ENCODE measurements at regions not wholly inside any gene's neighbourhood (a gene's known extent, or its start where the extent isn't known, plus 50 kb on each side); places are given as distances from the start of the nearest gene placed in this dataset.

DNA sequence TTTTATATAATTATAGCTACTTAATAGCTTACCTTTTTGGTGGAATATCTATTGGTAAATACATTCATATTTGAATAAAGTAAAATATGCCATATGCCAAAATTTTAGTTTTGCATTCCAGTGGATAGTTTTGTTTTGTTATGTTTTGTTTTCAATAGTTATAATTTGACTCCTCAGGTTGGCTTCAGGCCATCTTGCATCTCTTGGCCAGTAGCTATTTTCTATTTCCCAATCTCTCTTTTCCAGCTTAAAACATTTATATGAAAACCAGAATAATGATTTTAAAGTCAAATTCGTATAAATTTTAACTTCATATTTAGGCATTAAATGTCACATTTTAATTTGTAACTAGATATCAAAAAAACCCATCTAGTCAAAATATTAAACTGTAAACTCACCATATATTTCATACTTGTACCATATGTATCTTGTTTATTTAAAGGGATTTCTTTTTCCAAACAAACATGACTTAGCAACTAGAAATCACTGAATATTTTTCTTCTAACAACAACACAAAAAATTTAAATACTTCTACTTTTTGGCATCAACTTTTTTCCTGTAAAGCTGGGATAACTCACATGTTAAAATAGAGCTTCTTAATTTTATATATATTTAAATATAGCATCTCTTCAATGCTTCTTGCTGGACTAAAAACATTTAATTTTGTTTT, 1209.6 kb downstream of the PCDH7 start:
- peaks cover 0 to 1% (median 0%) of the 10 kb centered on the region in 4 experiments; a peak in 1 of 7 replicates for H3K27me3 ChIP-seq (replicated peaks in 1 of 4; ENCODE audit: control insufficient read depth in 3 of 4, extremely low read depth in 1 of 4, insufficient read depth in 3 of 4, low read length in 3 of 4)
- H3K18ac ChIP-seq (ENCODE audit: extremely low read depth, low read length), result no peak overlapping the region
- H3K4ac ChIP-seq (replicated peaks; ENCODE audit: insufficient read length, low read depth, low read length), result no peak overlapping the region
- H3K4me2 ChIP-seq (ENCODE audit: insufficient read depth in 1 of 2, low read depth in 2 of 2, low read length in 2 of 2), result no peak overlapping the region
- no peaks in the 10 kb centered on the region for H3K79me2 ChIP-seq (ENCODE audit: control insufficient read depth in 1 of 2, insufficient read depth in 2 of 2, low read length in 2 of 2)
- H2AK5ac ChIP-seq (ENCODE audit: low read depth, low read length), result no peak overlapping the region
- H4K8ac ChIP-seq (ENCODE audit: extremely low read depth, insufficient read depth, low read length), result no peak overlapping the region
- no peaks in the 10 kb centered on the region for H3K79me1 ChIP-seq (ENCODE audit: low read depth, low read length)
- H3K9me3 ChIP-seq (ENCODE audit: insufficient read depth in 2 of 2, low read depth in 1 of 2, low read length in 1 of 2), result no peaks in the 10 kb centered on the region; a peak in 1 of 4 replicates
- no peaks in the 10 kb centered on the region for H3K23me2 ChIP-seq (ENCODE audit: low read depth, low read length)
- no peak overlapping the region for H2BK15ac ChIP-seq (ENCODE audit: low read length)
- no peak overlapping the region for H3K23ac ChIP-seq (ENCODE audit: insufficient read length)
- H3K14ac ChIP-seq (ENCODE audit: insufficient read length), result no peak overlapping the region
- H3K9ac ChIP-seq (replicated peaks in 1 of 4; ENCODE audit: extremely low read depth in 1 of 4, low read depth in 3 of 4, low read length in 3 of 4), result no peak overlapping the region
- no peak overlapping the region for H4K5ac ChIP-seq (ENCODE audit: insufficient read length, low read depth, low read length)
- CTCF ChIA-PET (ENCODE audit: partially characterized antibody), result interaction anchor here (0.8 kb wide), 1 partner anchor 28 kb away, joined by 3 read pairs; no protein-coding TSS in a partner anchor
- no peak overlapping the region for H2BK20ac ChIP-seq (ENCODE audit: low read length)
- H2BK5ac ChIP-seq (ENCODE audit: low read depth, low read length), result no peak overlapping the region
- DNase-seq (ENCODE audit: low read depth in 1 of 2, low spot score in 2 of 2), result no peak
- H3K4me1 ChIP-seq (replicated peaks in 1 of 4; ENCODE audit: control insufficient read depth in 3 of 4, insufficient read depth in 4 of 4, low read length in 3 of 4), result no peaks in the 10 kb centered on the region
- no peaks in the 10 kb centered on the region for H3K36me3 ChIP-seq (ENCODE audit: control insufficient read depth in 2 of 4, insufficient read depth in 4 of 4, low read length in 3 of 4)
- WGBS, 2 experiments (ENCODE audit: extremely low coverage in 1 of 2, insufficient coverage in 1 of 2, insufficient read length in 1 of 2, insufficient replicate concordance in 2 of 2, low coverage in 1 of 2, low lambda C conversion rate in 2 of 2, missing lambda C conversion rate in 1 of 2), result 93% methylated on average over 1 of the region's 1 CpG; no CpG with 5 or more reads in 1 of the 2 experiments
- H3K27ac ChIP-seq (ENCODE audit: low read depth, low read length), result no peak overlapping the region
- no peaks in the 10 kb centered on the region for H4K20me1 ChIP-seq (replicated peaks in 1 of 2; ENCODE audit: control insufficient read depth in 1 of 2, insufficient read depth in 2 of 2, low read length in 2 of 2)
- H2BK12ac ChIP-seq (ENCODE audit: low read depth, low read length), result no peak overlapping the region
- H3K56ac ChIP-seq (replicated peaks; ENCODE audit: insufficient read length, low read depth, low read length), result no peak overlapping the region
- POLR2A ChIA-PET (ENCODE audit: partially characterized antibody), result no interaction called here
- no peak overlapping the region for H4K91ac ChIP-seq (replicated peaks; ENCODE audit: insufficient read length, low read length)
- H3K4me3 ChIP-seq (ENCODE audit: extremely low read depth in 1 of 4, insufficient read depth in 2 of 4, low read depth in 3 of 4, low read length in 4 of 4), result no peak overlapping the region
- no peak overlapping the region for H2AFZ ChIP-seq (ENCODE audit: low read length)
- FAIRE-seq, result no peak
- no peak overlapping the region for H2BK120ac ChIP-seq (replicated peaks; ENCODE audit: low read depth, low read length)
- TF ChIP-seq SUZ12 (IDR thresholded peaks at IDR 0.05; ENCODE audit: low read length) (no peak), RAD21 (IDR thresholded peaks at IDR 0.05 in 1 of 2, conservative IDR thresholded peaks at IDR 0.05 in 1 of 2; ENCODE audit: low read depth in 2 of 2, low read length in 2 of 2) (no peak), BCL11A (IDR thresholded peaks at IDR 0.05; ENCODE audit: low read depth in 2 of 2, low read length in 2 of 2) (no peak), BACH1 (IDR thresholded peaks at IDR 0.05; ENCODE audit: low read length) (no peak), TAF1 (IDR thresholded peaks at IDR 0.05; ENCODE audit: low read depth, low read length) (no peak), CHD2 (IDR thresholded peaks at IDR 0.05; ENCODE audit: low read length) (no peak), NANOG (IDR thresholded peaks at IDR 0.05; ENCODE audit: insufficient read depth, low read depth, low read length, poor library complexity, severe bottlenecking) (no peak), SRF (IDR thresholded peaks at IDR 0.05; ENCODE audit: low read depth, low read length) (no peak), KDM4A (IDR thresholded peaks at IDR 0.05; ENCODE audit: low read depth, low read length, severe bottlenecking) (no peak)
- TF ChIP-seq, protein P1, sequence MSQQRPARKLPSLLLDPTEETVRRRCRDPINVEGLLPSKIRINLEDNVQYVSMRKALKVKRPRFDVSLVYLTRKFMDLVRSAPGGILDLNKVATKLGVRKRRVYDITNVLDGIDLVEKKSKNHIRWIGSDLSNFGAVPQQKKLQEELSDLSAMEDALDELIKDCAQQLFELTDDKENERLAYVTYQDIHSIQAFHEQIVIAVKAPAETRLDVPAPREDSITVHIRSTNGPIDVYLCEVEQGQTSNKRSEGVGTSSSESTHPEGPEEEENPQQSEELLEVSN (IDR thresholded peaks at IDR 0.05), result no peak
- TF ChIP-seq, protein P2, sequence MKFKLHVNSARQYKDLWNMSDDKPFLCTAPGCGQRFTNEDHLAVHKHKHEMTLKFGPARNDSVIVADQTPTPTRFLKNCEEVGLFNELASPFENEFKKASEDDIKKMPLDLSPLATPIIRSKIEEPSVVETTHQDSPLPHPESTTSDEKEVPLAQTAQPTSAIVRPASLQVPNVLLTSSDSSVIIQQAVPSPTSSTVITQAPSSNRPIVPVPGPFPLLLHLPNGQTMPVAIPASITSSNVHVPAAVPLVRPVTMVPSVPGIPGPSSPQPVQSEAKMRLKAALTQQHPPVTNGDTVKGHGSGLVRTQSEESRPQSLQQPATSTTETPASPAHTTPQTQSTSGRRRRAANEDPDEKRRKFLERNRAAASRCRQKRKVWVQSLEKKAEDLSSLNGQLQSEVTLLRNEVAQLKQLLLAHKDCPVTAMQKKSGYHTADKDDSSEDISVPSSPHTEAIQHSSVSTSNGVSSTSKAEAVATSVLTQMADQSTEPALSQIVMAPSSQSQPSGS (IDR thresholded peaks at IDR 0.05; ENCODE audit: low read length), result no peak
